ENCODE measurements at regions not wholly inside any gene's neighbourhood (a gene's known extent, or its start where the extent isn't known, plus 50 kb on each side); places are given as distances from the start of the nearest gene placed in this dataset.

- H3K4me3 ChIP-seq (ENCODE audit: control insufficient read depth in 2 of 3, extremely low read depth in 1 of 3, insufficient read depth in 2 of 3, low read depth in 1 of 3, low read length in 3 of 3): no peak overlapping the region
- dilution Hi-C loops (cut with MboI; ENCODE audit: extremely low pct_ligation_motif_present, low sequenced_read_pairs): no loop called here
- no peaks in the 10 kb centered on the region for H3K9me1 ChIP-seq (ENCODE audit: control insufficient read depth, extremely low read depth, insufficient read depth, low read length)
- H3K27me3 ChIP-seq (ENCODE audit: control insufficient read depth, extremely low read depth, insufficient read depth, low read length): no peaks in the 10 kb centered on the region
- no peaks in the 10 kb centered on the region for H4K20me1 ChIP-seq (ENCODE audit: control insufficient read depth, extremely low read depth, insufficient read depth, low read length)
- H3K4me1 ChIP-seq (ENCODE audit: control insufficient read depth, extremely low read depth, insufficient read depth, low read length): no peaks in the 10 kb centered on the region
- H3K27ac ChIP-seq (ENCODE audit: control insufficient read depth, insufficient read depth, low read length): no peak overlapping the region
- H2AFZ ChIP-seq (ENCODE audit: control insufficient read depth, low read length): no peak overlapping the region
- no peak for FAIRE-seq
- H3K9me3 ChIP-seq (ENCODE audit: control insufficient read depth, low read depth, low read length): peaks cover 2% of the 10 kb centered on the region
- TF ChIP-seq CTCF (optimal IDR thresholded peaks at IDR 0.05 in 1 of 3, IDR thresholded peaks at IDR 0.05 in 1 of 3, conservative IDR thresholded peaks at IDR 0.05 in 1 of 3; ENCODE audit: extremely low read depth in 1 of 3, insufficient read depth in 2 of 3, low read length in 3 of 3): no peak
- no peak for TF ChIP-seq EZH2 (IDR thresholded peaks at IDR 0.05; ENCODE audit: low read length)
- H3K4me2 ChIP-seq (ENCODE audit: control insufficient read depth, extremely low read depth, insufficient read depth, low read depth, low read length): no peak overlapping the region
- no peak for DNase-seq (ENCODE audit: low read depth, low spot score)
- H3K79me2 ChIP-seq (ENCODE audit: control insufficient read depth, insufficient read depth, low read length): no peaks in the 10 kb centered on the region
- no peaks in the 10 kb centered on the region for H3K36me3 ChIP-seq (ENCODE audit: control insufficient read depth in 2 of 2, extremely low read depth in 1 of 2, insufficient read depth in 2 of 2, low read length in 2 of 2)
- H3K9ac ChIP-seq (ENCODE audit: control insufficient read depth, extremely low read depth, insufficient read depth, low read length): no peak overlapping the region
These were observed 330.6 kb upstream of the MDGA2 start for GRCh38 chr14:48005986-48006385.

GRCh38 chr14:47993883-47994282 is 318.5 kb upstream of the MDGA2 start:
- dilution Hi-C loops (cut with MboI; ENCODE audit: extremely low pct_ligation_motif_present, low sequenced_read_pairs): no loop called here
- no peak for TF ChIP-seq CTCF (optimal IDR thresholded peaks at IDR 0.05 in 1 of 3, IDR thresholded peaks at IDR 0.05 in 1 of 3, conservative IDR thresholded peaks at IDR 0.05 in 1 of 3; ENCODE audit: extremely low read depth in 1 of 3, insufficient read depth in 2 of 3, low read length in 3 of 3)
- no peak for TF ChIP-seq EZH2 (IDR thresholded peaks at IDR 0.05; ENCODE audit: low read length)
- no peak overlapping the region for H2AFZ ChIP-seq (ENCODE audit: control insufficient read depth, low read length)
- FAIRE-seq (no peak), DNase-seq (ENCODE audit: low read depth, low spot score) (no peak)
- no peaks in the 10 kb centered on the region for H4K20me1 ChIP-seq (ENCODE audit: control insufficient read depth, extremely low read depth, insufficient read depth, low read length)
- H3K9me3 ChIP-seq (ENCODE audit: control insufficient read depth, low read depth, low read length): peaks cover 2% of the 10 kb centered on the region
- H3K9ac ChIP-seq (ENCODE audit: control insufficient read depth, extremely low read depth, insufficient read depth, low read length): no peak overlapping the region
- H3K27ac ChIP-seq (ENCODE audit: control insufficient read depth, insufficient read depth, low read length): no peak overlapping the region
- no peaks in the 10 kb centered on the region for H3K9me1 ChIP-seq (ENCODE audit: control insufficient read depth, extremely low read depth, insufficient read depth, low read length)
- H3K4me3 ChIP-seq (ENCODE audit: control insufficient read depth in 2 of 3, extremely low read depth in 1 of 3, insufficient read depth in 2 of 3, low read depth in 1 of 3, low read length in 3 of 3): no peak overlapping the region
- H3K27me3 ChIP-seq (ENCODE audit: control insufficient read depth, extremely low read depth, insufficient read depth, low read length): no peaks in the 10 kb centered on the region
- H3K4me1 ChIP-seq (ENCODE audit: control insufficient read depth, extremely low read depth, insufficient read depth, low read length): no peaks in the 10 kb centered on the region
- no peaks in the 10 kb centered on the region for H3K36me3 ChIP-seq (ENCODE audit: control insufficient read depth in 2 of 2, extremely low read depth in 1 of 2, insufficient read depth in 2 of 2, low read length in 2 of 2)
- no peaks in the 10 kb centered on the region for H3K79me2 ChIP-seq (ENCODE audit: control insufficient read depth, insufficient read depth, low read length)
- no peak overlapping the region for H3K4me2 ChIP-seq (ENCODE audit: control insufficient read depth, extremely low read depth, insufficient read depth, low read depth, low read length)
